Muscle layer of duodenum (tissue), 2 donors: ENCODE measurements at regions not wholly inside any gene's neighbourhood (a gene's known extent, or its start where the extent isn't known, plus 50 kb on each side); places are given as distances from the start of the nearest gene placed in this dataset.

Source experiments
- H3K27ac ChIP-seq: one replicate; pipeline ENCODE4 v1.7.0; 2013; ENCODE audit warnings: mild to moderate bottlenecking, low read length
- H3K27me3 ChIP-seq: one replicate; pipeline ENCODE4 v1.7.0; 2013; ENCODE audit warnings: low read depth, mild to moderate bottlenecking, control low read depth, low read length
- H3K36me3 ChIP-seq, 2 donors: one replicate each; pipeline ENCODE4 v1.7.0; 2013; ENCODE audit warnings: low read length in 2 of 2, control low read depth in 1 of 2, mild to moderate bottlenecking in 1 of 2; ENCODE audit not compliant: insufficient read depth in 2 of 2, control insufficient read depth in 1 of 2
- H3K4me1 ChIP-seq, 2 donors: one replicate each; pipeline ENCODE4 v1.7.0; 2013; ENCODE audit warnings: low read length in 2 of 2, mild to moderate bottlenecking in 2 of 2, control low read depth in 1 of 2, moderate library complexity in 1 of 2; ENCODE audit not compliant: insufficient read depth in 2 of 2, control insufficient read depth in 1 of 2
- H3K4me3 ChIP-seq, 2 donors: one replicate each; pipeline ENCODE4 v1.7.0; 2013; ENCODE audit warnings: low read length in 2 of 2, low read depth in 1 of 2, mild to moderate bottlenecking in 1 of 2
- H3K9me3 ChIP-seq, 2 donors: one replicate each; pipeline ENCODE4 v1.7.0; 2013; ENCODE audit warnings: low read length in 2 of 2, control low read depth in 1 of 2, mild to moderate bottlenecking in 1 of 2; ENCODE audit not compliant: control insufficient read depth in 1 of 2
- donor health status: healthy.

- no peaks in the 10 kb centered on the region for H3K9me3 ChIP-seq
- no peak overlapping the region for H3K27ac ChIP-seq
- no peaks in the 10 kb centered on the region for H3K27me3 ChIP-seq
- H3K4me3 ChIP-seq, result no peak overlapping the region
- H3K36me3 ChIP-seq, result no peaks in the 10 kb centered on the region
- peaks cover 3 to 14% of the 10 kb centered on the region in 2 donors for H3K4me1 ChIP-seq
These were observed 78.0 kb upstream of the TNC start for GRCh38 chr9:115195912-115196311.

GRCh38 chr9:115196919-115197318 is 79.0 kb upstream of the TNC start:
- Histone ChIP-seq H3K36me3 (no peaks in the 10 kb centered on the region), H3K27me3 (no peaks in the 10 kb centered on the region), H3K4me1 (peaks cover 3 to 14% of the 10 kb centered on the region in 2 donors), H3K27ac (no peak overlapping the region), H3K4me3 (no peak overlapping the region), H3K9me3 (no peaks in the 10 kb centered on the region)

- H3K36me3 ChIP-seq, result no peaks in the 10 kb centered on the region
- H3K27ac ChIP-seq, result no peak overlapping the region
- no peak overlapping the region for H3K4me3 ChIP-seq
- peaks cover 3 to 9% of the 10 kb centered on the region in 2 donors for H3K4me1 ChIP-seq
- no peaks in the 10 kb centered on the region for H3K27me3 ChIP-seq
- no peaks in the 10 kb centered on the region for H3K9me3 ChIP-seq
These were observed 80.0 kb upstream of the TNC start for GRCh38 chr9:115198001-115198400.

GRCh38 chr9:115200711-115201505 is 83.0 kb upstream of the TNC start:
- Histone ChIP-seq H3K4me1 (peaks cover 8% of the 10 kb centered on the region in 2 donors), H3K36me3 (no peaks in the 10 kb centered on the region), H3K9me3 (no peaks in the 10 kb centered on the region), H3K4me3 (no peak overlapping the region), H3K27ac (no peak overlapping the region), H3K27me3 (no peaks in the 10 kb centered on the region)

GRCh38 chr9:115202181-115202580 is 84.2 kb upstream of the TNC start:
- H3K36me3 ChIP-seq, result no peaks in the 10 kb centered on the region
- H3K27ac ChIP-seq, result no peak overlapping the region
- no peaks in the 10 kb centered on the region for H3K27me3 ChIP-seq
- no peaks in the 10 kb centered on the region for H3K9me3 ChIP-seq
- H3K4me1 ChIP-seq, result peaks cover 3 to 8% of the 10 kb centered on the region in 2 donors
- no peak overlapping the region for H3K4me3 ChIP-seq

GRCh38 chr9:115202960-115203751 is 85.2 kb upstream of the TNC start:
- H3K27ac ChIP-seq, result peak overlapping the region; percentile 14

GRCh38 chr9:115204904-115205453 is 87.0 kb upstream of the TNC start:
- no peaks in the 10 kb centered on the region for H3K27me3 ChIP-seq
- no peak overlapping the region for H3K27ac ChIP-seq
- H3K9me3 ChIP-seq, result no peaks in the 10 kb centered on the region
- H3K4me3 ChIP-seq, result no peak overlapping the region
- peaks cover 0 to 4% of the 10 kb centered on the region in 2 donors for H3K4me1 ChIP-seq
- H3K36me3 ChIP-seq, result no peaks in the 10 kb centered on the region

More at GRCh38 chr9:115202960-115203751, 85.2 kb upstream of the TNC start:
- Histone ChIP-seq H3K4me3 (no peak overlapping the region), H3K4me1 (peaks cover 0 to 4% of the 10 kb centered on the region in 2 donors), H3K9me3 (no peaks in the 10 kb centered on the region), H3K27me3 (no peaks in the 10 kb centered on the region), H3K36me3 (no peaks in the 10 kb centered on the region)

GRCh38 chr9:115207003-115207836 is 89.3 kb upstream of the TNC start:
- H3K27ac ChIP-seq, result no peak overlapping the region
- H3K4me1 ChIP-seq, result peaks cover 4 to 10% of the 10 kb centered on the region in 2 donors
- no peaks in the 10 kb centered on the region for H3K27me3 ChIP-seq
- no peaks in the 10 kb centered on the region for H3K9me3 ChIP-seq
- no peaks in the 10 kb centered on the region for H3K36me3 ChIP-seq
- no peak overlapping the region for H3K4me3 ChIP-seq

GRCh38 chr9:115208501-115208900 is 90.5 kb upstream of the TNC start:
- no peaks in the 10 kb centered on the region for H3K27me3 ChIP-seq
- no peak overlapping the region for H3K4me3 ChIP-seq
- peaks cover 1 to 17% of the 10 kb centered on the region in 2 donors for H3K4me1 ChIP-seq
- no peaks in the 10 kb centered on the region for H3K9me3 ChIP-seq
- no peak overlapping the region for H3K27ac ChIP-seq
- H3K36me3 ChIP-seq, result no peaks in the 10 kb centered on the region

GRCh38 chr9:115209601-115210306 is 91.8 kb upstream of the TNC start:
- Histone ChIP-seq H3K36me3 (no peaks in the 10 kb centered on the region), H3K4me1 (peaks cover 0 to 23% of the 10 kb centered on the region in 2 donors), H3K27me3 (no peaks in the 10 kb centered on the region), H3K4me3 (no peak overlapping the region), H3K27ac (no peak overlapping the region), H3K9me3 (no peaks in the 10 kb centered on the region)
